Retina (tissue), 1 donor: ENCODE measurements at regions not wholly inside any gene's neighbourhood (a gene's known extent, or its start where the extent isn't known, plus 50 kb on each side); places are given as distances from the start of the nearest gene placed in this dataset.
"Not testable (repeated sequence)": the region's sequence is repeated elsewhere in the genome, so short reads cannot be mapped to it uniquely, and the experiment has no call there.

ENCODE experiments used
- DNase-seq: peaks from one replicate; pipeline ENCODE4 v3.0.0-alpha.2; 2016

- no peak for DNase-seq
Observed at GRCh38 chr22:48631288-48631863, 1196.3 kb downstream of the BRD1 start.

DNA sequence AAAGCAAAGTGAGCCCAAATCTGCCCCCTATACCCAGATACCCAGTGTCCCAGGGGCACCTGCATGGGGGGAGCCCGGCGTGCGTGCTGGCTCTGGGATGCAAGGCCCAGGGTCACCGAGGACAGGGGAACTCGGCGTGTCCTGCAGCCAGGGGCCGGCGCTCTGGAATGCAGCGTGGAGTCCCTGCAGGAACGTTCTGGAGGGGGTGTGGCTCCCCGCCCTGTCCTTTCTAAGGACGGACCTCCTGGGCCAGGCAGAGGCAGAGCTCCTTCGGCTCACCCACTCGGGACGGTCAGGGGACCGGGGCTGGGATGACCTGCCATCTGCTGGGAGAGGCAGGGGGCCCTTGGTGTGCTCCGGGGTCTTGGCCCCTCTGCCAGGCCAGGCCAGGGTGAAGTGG is 1196.8 kb downstream of the BRD1 start:
- no peak for DNase-seq

DNA sequence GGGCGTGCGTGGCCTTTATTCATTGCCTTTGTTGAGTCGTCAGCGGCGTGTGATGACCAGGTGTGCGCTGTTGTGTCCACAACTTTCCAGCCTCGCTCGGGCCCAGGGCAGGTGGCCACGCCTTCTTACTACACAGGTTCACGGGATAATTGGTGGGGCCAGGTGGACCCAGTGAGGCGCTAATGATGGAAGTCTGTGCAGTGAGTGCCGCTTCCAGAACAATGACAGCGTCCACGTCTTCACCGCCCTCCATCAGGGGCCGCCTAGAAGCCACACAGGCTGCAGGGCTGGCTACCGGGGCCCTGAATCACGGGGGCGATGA is 1197.3 kb downstream of the BRD1 start:
- no peak for DNase-seq

- DNase-seq = no peak
Observed at GRCh38 chr22:48629631-48630432, 1197.8 kb downstream of the BRD1 start.

GRCh38 chr22:48628891-48629543 is 1198.7 kb downstream of the BRD1 start:
- DNase-seq = peak; percentile 55

DNA sequence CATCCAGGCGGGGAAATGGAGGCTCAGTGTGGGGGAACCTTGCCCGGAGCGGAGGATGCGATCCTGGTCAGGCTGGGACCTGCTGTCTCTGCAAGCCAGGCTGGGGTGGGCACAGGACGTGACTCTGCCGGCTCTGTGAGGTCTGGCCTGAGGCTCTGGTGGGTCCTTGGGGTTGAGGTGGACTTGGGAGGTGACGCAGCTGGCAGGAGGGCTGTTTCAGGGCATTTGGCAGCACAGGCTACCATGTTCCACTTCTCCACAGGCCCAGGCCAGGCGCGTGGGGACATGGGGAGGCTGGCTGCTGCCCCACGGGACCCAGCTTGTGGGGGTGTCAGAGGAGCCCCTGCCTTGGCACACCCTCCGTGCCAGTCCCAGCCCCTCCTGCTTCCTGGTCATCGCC is 1199.7 kb downstream of the BRD1 start:
- DNase-seq = no peak

DNA sequence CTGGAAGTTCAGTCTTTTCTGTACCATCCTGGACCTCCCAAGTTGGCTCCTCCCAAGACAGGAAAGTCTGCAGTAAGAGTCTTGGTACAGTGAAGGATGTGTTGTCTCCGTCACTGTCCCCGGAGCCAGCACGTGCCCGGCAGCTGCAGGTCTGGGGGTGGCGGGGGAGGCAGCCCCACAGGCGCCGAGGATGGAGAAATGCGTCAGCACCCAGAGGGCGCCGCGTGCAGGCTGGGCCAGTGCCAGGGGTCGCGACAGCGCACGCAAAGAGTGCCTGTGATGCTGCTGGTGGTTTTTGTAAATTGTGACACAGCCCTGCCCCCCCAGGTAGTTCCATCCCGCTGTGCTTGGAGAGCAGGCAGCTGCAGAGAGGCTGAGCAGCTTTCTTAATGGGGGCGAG is 1200.5 kb downstream of the BRD1 start:
- DNase-seq = no peak

DNA sequence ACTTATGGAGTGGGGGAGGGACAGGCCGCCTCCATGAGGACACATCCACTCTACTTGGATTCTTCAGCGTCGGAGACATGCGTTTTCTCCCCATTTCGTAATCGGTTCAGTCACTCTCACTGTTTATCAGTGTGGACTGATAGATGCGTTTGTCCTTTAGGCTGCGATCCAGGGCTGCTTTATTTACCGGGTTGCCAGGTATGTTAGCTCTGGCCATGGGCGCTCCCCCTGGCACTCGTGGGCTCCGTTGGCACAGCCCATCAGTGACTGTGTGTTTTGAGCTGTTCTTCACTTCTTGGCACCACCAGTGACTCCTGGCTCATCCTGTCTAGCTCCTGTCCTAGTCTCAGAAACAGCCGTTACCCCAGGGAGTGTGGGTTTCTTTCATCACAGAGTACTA is 1203.3 kb downstream of the BRD1 start:
- no peak for DNase-seq

GRCh38 chr22:48622891-48623545 is 1204.7 kb downstream of the BRD1 start:
- no peak for DNase-seq

DNA sequence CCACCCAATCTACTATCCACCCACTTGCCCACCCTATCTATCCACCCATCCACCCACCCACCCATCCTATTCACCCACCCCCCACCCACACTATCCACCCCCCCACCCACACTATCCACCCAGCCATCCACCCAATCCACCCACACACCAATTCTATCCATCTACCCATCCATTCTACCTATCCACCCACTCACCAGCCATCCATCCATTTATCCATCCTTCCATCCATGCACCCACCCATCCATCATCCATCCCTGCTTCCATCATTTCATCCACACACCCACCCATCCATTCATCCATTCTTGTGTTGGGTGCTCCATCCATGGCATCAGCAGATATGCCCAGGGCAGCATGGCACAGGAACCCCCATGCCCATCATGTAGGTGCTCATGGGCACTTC is 1206.6 kb downstream of the BRD1 start:
- DNase-seq = no peak

GRCh38 chr22:48620460-48620859 is 1207.2 kb downstream of the BRD1 start:
- DNase-seq = not testable (repeated sequence)

DNA sequence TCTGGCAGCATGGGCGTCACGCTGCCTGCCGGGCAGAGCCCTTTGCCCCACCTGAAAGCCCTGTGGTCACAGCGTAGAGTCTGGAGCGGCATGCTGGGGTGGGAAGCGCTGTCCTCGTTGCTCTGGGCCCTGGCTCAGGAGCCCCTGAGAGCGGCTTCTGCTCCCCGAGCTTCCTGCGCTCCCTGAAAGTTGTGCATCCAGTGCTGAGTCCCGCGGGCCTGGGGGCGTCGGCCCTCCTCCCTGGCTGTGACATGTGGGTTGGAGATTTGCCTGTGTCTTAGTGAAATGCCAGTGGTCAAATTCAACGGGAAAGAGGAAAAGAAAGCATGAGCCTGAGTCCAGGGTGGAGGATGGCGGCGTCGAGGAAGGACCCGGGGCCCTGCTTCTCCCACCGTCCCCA is 1208.0 kb downstream of the BRD1 start:
- no peak for DNase-seq

- no peak for DNase-seq
Observed at GRCh38 chr22:48618326-48618725, 1209.3 kb downstream of the BRD1 start.

- DNase-seq = no peak
Observed at GRCh38 chr22:48616656-48617055, 1211.0 kb downstream of the BRD1 start.

DNA sequence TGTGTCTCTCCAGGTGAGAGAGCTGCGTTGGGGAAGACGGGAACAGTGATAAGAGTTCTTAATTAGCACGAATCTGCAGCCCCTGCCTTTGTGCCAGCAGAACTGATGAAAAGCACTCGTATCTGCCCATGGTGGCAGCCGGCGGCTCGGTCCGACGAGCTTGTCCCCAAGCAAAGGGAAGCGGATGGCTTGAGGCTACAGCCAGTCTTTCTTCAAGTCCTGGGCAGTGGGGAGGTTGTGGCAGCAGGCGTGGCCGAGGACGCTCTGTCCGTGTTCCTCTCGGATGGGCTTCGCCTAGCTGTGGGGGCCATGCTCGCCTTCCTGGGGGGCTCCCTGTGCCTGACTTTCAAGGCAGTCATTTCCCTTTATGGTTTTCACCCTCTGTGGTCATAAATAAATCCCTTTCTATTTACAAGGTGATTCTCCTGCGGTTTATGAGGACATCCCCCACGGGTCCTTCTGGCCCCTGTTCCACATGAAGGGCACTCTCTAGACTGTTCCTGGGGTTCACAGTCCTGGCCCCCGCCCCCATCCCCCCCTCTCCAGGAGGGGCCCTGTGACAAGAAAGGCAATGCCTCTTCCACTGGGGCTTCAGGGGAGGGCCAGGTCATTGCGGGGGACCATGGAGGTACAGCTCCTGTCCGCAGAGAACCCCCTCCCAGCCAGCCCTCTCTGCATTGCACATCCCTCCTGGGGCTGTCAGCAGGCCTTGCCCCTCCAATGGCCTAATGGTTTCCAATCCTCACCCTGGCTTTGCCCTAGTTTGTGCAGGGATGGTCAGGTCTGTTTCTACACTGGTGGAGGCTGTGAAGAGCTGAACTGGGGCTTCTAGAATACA is 1212.3 kb downstream of the BRD1 start:
- no peak for DNase-seq

DNA sequence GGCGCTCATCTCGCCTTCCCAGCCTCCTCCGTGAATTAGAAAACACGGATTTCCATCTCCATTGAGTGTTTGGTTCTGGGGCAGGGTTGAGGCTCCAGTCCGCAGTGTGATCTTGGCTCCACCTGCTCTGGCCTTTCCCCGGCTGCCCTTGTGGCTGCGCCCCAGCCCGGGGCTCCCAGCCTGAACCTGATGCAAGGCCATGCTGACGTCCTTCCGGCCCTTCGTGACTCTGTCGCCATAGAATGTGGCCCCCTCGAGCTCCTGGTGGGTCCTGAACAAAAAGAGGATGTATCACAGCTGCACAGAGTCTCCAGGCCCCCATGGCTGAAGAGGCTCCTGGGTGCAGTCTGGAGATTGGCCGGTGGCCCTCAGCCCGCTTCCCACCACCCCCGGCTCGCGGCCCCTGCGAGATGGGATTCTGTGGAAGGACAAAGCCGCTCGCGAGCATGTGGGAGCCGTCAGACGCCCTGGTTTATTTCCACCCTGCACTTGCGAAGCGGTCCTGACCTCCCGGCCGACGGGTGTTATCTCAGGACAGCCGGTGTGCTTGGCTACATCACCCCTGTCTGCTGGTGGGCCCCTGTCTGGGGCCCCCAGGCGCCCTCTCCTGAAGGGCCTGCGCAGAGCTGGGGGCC is 1214.0 kb downstream of the BRD1 start:
- no peak for DNase-seq

DNA sequence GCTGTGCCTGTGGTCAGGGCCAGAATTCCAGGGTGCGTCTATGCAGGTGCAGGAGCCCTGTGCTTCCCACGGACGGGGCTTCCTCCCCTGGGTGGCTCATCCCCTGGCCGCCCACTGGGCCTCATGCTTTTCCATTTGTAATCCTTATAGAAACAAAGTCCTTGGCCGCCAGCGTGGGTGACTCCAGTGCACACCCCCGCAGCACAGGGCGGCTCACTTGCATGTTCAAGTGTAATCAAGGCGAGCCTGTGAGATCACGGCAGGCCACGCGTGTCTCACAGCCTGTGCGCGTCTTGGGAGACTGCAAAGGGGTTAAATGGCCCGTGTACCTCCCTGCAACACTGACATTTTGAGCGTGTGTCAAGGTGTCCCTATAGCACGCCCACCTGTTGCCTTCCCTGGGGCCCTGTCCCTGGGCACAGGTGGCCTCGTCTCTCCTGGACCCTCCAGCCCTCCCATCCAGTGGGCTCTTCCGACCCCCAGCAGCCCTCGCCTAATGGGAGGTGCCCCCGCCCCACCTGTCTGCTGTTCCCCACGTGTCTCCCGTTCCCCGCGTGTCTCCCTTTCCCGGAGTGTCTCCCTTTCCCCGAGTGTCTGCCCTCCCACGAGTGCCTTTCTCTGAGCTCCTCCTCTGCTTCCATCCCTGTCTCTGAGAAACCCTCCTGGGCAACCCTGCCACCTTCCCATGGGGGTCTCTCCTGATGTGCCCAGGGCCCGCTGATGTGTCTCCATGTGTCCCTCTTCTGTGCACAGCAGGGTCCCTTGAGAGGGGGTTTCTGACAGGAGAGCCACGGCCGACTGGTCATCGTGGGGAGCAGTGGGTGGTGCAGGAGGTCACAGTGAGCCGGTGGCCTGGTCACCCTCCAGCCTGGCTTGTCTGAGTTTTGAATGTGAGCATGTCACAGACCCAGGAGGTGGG is 1215.3 kb downstream of the BRD1 start:
- DNase-seq = no peak

DNA sequence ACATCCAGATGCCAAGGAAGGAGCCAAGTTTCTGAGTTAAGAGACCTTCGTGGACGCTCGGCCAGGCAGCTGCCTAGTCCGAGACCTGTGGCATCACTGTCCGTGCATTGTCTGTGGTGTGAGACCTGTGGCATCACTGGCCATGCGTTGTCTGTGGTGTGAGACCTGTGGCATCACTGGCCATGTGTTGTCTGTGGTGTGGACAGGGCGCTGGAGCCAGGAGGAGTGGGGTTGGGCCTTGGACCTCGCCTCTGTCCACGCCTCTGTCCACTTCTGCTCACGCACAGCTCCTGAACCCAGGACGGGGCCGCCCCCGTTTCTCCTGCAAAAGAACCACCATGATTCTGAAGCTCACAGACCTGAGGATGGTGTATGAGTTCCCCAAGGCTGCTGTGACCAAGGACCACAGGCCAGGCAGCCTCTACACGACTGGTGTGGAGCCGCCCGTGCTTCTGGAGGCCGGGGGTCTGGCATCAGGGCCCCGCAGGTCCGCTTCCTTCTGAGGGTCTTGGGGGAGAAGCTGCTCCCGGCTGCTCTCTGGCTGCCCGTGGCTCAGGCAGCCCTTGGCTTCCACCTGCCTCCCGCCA is 1218.3 kb downstream of the BRD1 start:
- no peak for DNase-seq

DNA sequence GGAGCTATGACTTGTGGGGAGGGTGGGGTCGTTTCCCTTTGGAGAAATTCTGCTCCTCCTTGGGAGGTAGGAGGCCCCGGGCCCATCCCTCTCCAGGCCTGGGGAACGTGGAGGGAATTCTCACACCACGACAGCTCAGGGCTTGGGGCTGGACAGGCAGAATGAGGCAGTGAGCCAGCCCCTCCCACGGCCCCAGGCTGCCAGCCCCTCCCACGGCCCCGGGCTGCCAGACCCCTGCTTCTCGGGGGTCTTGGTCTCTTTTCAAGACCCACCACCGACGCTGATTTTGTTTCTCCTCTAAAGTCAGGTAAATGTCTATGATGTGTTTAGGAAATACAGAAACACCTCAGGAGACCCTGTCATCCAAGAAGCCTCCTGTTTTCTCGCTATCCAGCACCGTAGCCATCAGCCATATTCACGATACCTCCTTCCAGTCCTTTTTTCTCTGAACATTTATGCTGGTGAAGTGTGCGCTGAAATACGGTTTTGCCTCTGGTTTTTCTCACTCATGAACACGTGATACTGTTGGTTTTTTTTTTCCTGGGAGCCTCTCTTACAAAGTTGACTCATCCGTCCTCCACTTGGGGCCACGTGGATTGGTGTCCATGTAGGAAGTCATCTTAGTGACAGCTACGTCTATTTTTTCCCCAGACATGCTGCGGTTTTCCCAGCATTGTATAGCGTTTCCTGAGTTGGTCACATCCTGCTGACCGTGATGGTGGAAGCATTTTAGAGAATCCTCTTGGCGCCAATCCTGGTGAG is 1219.6 kb downstream of the BRD1 start:
- DNase-seq = no peak

DNA sequence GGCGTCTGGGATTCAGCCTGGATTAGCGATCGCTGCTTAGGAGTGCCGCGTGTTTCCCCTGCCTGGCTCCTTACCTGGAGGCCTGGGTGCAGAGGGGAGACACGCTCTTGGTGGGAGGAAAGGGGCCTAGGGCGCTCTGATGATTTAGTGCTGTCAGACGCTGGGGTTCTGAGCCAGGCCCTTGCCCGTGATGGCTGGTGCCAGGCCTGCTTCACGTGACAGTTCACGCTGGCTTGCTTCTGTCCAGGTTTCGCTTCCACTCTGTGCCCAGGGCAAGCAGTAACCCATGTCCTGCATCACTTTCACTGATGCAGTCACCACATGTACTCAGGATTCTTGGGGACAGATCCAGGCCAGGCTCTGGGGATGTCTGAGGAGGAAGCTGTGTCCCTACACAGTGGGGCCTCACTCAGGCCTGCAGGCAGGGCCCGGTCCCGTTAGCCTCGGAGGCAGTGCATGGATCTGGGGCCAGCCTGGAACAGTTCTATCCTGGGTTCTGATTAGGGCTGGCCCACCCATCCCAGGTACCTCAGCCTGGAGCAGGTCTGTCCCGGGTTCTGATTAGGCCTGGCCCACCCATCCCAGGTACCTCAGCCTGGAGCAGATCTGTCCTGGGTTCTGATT is 1220.9 kb downstream of the BRD1 start:
- no peak for DNase-seq
